DOHH2 (cell line): ENCODE measurements at regions not wholly inside any gene's neighbourhood (a gene's known extent, or its start where the extent isn't known, plus 50 kb on each side); places are given as distances from the start of the nearest gene placed in this dataset.

ENCODE experiments used
- EZH2phosphoT487 ChIP-seq: fragments of 200-600 bp; sonication (generic); IDR thresholded peaks from 2 replicates; pipeline ENCODE4 v1.6.1; 2017; ENCODE audit warnings: borderline replicate concordance, mild to moderate bottlenecking, antibody characterized with exemption, low read length, moderate library complexity, mixed read lengths
- TF ChIP-seq, protein P1 (sequence below): fragments of 200-600 bp; sonication (generic); IDR thresholded peaks from one replicate; pipeline ENCODE4 v1.5.1; 2014; ENCODE audit warnings: antibody characterized with exemption, mild to moderate bottlenecking, low read depth, low read length; ENCODE audit not compliant: poor library complexity, severe bottlenecking

DNA sequence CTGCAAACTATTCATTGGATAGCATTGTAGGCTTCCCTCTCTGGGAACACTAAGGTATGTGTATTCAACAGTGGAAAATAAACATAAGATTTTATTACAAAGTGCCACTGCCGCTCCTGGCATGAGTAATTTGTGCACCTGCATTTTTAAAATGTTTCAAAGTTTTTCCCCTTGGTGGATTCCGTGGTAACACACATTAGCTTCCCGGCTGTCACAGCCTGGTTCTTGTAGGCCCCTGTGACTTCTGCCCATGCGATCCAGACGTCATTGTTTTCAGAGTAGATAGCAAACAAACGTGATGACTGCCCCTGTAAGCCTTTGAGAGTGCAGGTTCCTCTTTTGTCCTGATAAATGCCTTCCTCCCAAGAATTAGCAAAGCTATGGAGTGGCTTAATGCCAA is 421.0 kb downstream of the ZNF521 start:
- TF ChIP-seq, protein P1, sequence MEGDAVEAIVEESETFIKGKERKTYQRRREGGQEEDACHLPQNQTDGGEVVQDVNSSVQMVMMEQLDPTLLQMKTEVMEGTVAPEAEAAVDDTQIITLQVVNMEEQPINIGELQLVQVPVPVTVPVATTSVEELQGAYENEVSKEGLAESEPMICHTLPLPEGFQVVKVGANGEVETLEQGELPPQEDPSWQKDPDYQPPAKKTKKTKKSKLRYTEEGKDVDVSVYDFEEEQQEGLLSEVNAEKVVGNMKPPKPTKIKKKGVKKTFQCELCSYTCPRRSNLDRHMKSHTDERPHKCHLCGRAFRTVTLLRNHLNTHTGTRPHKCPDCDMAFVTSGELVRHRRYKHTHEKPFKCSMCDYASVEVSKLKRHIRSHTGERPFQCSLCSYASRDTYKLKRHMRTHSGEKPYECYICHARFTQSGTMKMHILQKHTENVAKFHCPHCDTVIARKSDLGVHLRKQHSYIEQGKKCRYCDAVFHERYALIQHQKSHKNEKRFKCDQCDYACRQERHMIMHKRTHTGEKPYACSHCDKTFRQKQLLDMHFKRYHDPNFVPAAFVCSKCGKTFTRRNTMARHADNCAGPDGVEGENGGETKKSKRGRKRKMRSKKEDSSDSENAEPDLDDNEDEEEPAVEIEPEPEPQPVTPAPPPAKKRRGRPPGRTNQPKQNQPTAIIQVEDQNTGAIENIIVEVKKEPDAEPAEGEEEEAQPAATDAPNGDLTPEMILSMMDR, result no peak
- no peak for TF ChIP-seq EZH2phosphoT487
